Activated CD4-positive, alpha-beta T cell treated with anti-CD3 and anti-CD28 coated beads, Interleukin-2, amount 50 U/mL, for 48 hours (primary cell): ENCODE measurements at regions not wholly inside any gene's neighbourhood (a gene's known extent, or its start where the extent isn't known, plus 50 kb on each side); places are given as distances from the start of the nearest gene placed in this dataset.

Experiments
- DNase-seq, 2 experiments: peaks; one replicate each; pipeline ENCODE4 v3.0.0-alpha.2; 2020

GRCh38 chr6:147765541-147765940 is 257.1 kb downstream of the SAMD5 start:
- DNase-seq = no peak

- no peak for DNase-seq
These were observed 260.5 kb downstream of the SAMD5 start for GRCh38 chr6:147768969-147769368.

- no peak for DNase-seq
These were observed 261.1 kb downstream of the SAMD5 start for GRCh38 chr6:147769496-147770087.

- DNase-seq = no peak
These were observed 261.7 kb downstream of the SAMD5 start for GRCh38 chr6:147770221-147770620.

- no peak for DNase-seq
These were observed 264.2 kb downstream of the SAMD5 start for GRCh38 chr6:147772724-147773123.

GRCh38 chr6:147774856-147775255 is 266.4 kb downstream of the SAMD5 start:
- DNase-seq = no peak

- DNase-seq = no peak
These were observed 268.2 kb downstream of the SAMD5 start for GRCh38 chr6:147776631-147777213.

GRCh38 chr6:147779624-147780023 is 271.1 kb downstream of the SAMD5 start:
- no peak for DNase-seq

GRCh38 chr6:147782302-147782701 is 273.8 kb downstream of the SAMD5 start:
- no peak for DNase-seq

- DNase-seq = no peak
These were observed 275.9 kb downstream of the SAMD5 start for GRCh38 chr6:147784371-147784770.

GRCh38 chr6:147787417-147787816 is 278.9 kb downstream of the SAMD5 start:
- DNase-seq = no peak

GRCh38 chr6:147789430-147789947 is 281.0 kb downstream of the SAMD5 start:
- no peak for DNase-seq

- DNase-seq = no peak
These were observed 285.6 kb downstream of the SAMD5 start for GRCh38 chr6:147793871-147794643.

GRCh38 chr6:147802459-147802858 is 294.0 kb downstream of the SAMD5 start:
- no peak for DNase-seq

- no peak for DNase-seq
These were observed 296.7 kb downstream of the SAMD5 start for GRCh38 chr6:147805155-147805554.

- DNase-seq = no peak
These were observed 298.2 kb downstream of the SAMD5 start for GRCh38 chr6:147806697-147807096.

GRCh38 chr6:147808640-147809039 is 300.1 kb downstream of the SAMD5 start:
- no peak for DNase-seq

GRCh38 chr6:147811913-147812629 is 303.6 kb downstream of the SAMD5 start:
- no peak for DNase-seq

GRCh38 chr6:147817042-147817689 is 308.7 kb downstream of the SAMD5 start:
- no peak for DNase-seq

GRCh38 chr6:147820520-147820919 is 312.0 kb downstream of the SAMD5 start:
- no peak for DNase-seq

GRCh38 chr6:147821295-147821897 is 312.9 kb downstream of the SAMD5 start:
- DNase-seq = no peak

GRCh38 chr6:147823936-147824335 is 315.4 kb downstream of the SAMD5 start:
- DNase-seq = no peak
